ENCODE measurements at regions not wholly inside any gene's neighbourhood (a gene's known extent, or its start where the extent isn't known, plus 50 kb on each side); places are given as distances from the start of the nearest gene placed in this dataset.
"Not testable (repeated sequence)": the region's sequence is repeated elsewhere in the genome, so short reads cannot be mapped to it uniquely, and the experiment has no call there.

DNA sequence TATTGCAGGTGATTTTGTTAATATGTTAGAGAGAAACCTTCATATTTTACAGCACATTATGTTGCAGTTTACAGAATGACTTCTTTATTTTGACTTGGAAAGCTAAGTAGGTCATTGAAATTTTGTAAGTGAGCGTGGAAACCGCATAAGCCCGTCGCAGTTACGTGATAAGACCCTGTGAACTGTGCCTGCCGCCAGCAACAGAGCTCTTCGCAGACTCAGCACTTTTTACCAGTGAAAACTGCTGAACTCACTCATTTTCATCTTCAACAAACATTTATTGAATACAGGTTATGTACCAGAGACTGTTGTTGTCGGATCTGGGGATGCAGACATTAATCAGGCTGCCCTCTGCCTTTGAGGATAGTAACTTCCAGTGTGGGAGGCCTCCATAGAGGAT is 355.7 kb downstream of the HS3ST1 start:
- in situ Hi-C loops (cut with MboI; ENCODE audit: low sequenced_read_pairs, unreplicated experiment), result no loop called here
- no peak for DNase-seq (ENCODE audit: low spot score)
- TF ChIP-seq, protein P1, sequence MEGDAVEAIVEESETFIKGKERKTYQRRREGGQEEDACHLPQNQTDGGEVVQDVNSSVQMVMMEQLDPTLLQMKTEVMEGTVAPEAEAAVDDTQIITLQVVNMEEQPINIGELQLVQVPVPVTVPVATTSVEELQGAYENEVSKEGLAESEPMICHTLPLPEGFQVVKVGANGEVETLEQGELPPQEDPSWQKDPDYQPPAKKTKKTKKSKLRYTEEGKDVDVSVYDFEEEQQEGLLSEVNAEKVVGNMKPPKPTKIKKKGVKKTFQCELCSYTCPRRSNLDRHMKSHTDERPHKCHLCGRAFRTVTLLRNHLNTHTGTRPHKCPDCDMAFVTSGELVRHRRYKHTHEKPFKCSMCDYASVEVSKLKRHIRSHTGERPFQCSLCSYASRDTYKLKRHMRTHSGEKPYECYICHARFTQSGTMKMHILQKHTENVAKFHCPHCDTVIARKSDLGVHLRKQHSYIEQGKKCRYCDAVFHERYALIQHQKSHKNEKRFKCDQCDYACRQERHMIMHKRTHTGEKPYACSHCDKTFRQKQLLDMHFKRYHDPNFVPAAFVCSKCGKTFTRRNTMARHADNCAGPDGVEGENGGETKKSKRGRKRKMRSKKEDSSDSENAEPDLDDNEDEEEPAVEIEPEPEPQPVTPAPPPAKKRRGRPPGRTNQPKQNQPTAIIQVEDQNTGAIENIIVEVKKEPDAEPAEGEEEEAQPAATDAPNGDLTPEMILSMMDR (IDR thresholded peaks at IDR 0.05; ENCODE audit: borderline replicate concordance, control extremely low read depth, extremely low read depth, insufficient read depth, missing control alignments), result no peak

- TF ChIP-seq, protein P1 (IDR thresholded peaks at IDR 0.05; ENCODE audit: borderline replicate concordance, control extremely low read depth, extremely low read depth, insufficient read depth, missing control alignments), result no peak
- in situ Hi-C loops (cut with MboI; ENCODE audit: low sequenced_read_pairs, unreplicated experiment), result no loop called here
- DNase-seq (ENCODE audit: low spot score), result no peak
Measured at GRCh38 chr4:11072463-11072862, 356.2 kb downstream of the HS3ST1 start.

DNA sequence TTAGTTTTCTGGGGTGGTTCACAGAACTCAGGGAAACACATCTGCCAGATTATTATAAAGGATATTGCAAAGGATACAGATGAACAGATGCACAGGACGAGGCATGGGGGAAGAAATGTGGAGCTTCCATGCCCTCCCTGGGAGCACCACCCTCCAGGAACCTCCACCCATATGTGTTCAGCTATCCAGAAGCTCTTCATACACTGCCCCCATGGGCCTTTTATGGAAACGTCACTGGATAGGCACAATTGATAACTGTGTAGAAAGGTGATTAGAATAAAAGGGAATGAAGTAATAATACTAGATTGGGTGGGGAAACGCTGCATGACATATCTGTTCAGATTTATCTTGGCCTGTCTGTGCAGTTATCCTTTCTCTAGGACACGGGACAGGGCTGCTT is 357.9 kb downstream of the HS3ST1 start:
- DNase-seq (ENCODE audit: low spot score), result no peak
- in situ Hi-C loops (cut with MboI; ENCODE audit: low sequenced_read_pairs, unreplicated experiment), result no loop called here
- TF ChIP-seq, protein P1 (IDR thresholded peaks at IDR 0.05; ENCODE audit: borderline replicate concordance, control extremely low read depth, extremely low read depth, insufficient read depth, missing control alignments), result no peak

- TF ChIP-seq, protein P1 (IDR thresholded peaks at IDR 0.05; ENCODE audit: borderline replicate concordance, control extremely low read depth, extremely low read depth, insufficient read depth, missing control alignments), result no peak
- in situ Hi-C loops (cut with MboI; ENCODE audit: low sequenced_read_pairs, unreplicated experiment), result no loop called here
- DNase-seq (ENCODE audit: low spot score), result no peak
Measured at GRCh38 chr4:11069581-11070211, 359.0 kb downstream of the HS3ST1 start.

DNA sequence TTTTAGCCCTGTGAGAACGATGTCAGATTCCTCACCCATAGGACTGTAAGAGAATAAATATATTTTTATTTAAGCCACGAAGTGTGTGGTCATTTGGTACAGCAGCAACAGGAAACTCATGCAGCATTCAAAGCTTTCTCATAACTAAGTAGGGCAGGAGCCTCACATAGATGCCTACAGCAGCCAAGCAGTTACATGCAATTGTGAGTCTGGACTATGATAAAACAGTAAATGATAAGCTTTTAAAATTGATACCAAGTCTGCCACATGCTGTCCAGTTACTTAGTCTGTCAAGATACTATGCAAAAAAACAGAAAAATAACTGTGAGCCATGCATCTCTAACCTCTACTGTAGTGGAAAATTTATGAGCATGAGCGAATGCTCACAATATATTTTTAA is 359.6 kb downstream of the HS3ST1 start:
- DNase-seq (ENCODE audit: low spot score), result no peak
- in situ Hi-C loops (cut with MboI; ENCODE audit: low sequenced_read_pairs, unreplicated experiment), result no loop called here
- TF ChIP-seq, protein P1 (IDR thresholded peaks at IDR 0.05; ENCODE audit: borderline replicate concordance, control extremely low read depth, extremely low read depth, insufficient read depth, missing control alignments), result no peak

DNA sequence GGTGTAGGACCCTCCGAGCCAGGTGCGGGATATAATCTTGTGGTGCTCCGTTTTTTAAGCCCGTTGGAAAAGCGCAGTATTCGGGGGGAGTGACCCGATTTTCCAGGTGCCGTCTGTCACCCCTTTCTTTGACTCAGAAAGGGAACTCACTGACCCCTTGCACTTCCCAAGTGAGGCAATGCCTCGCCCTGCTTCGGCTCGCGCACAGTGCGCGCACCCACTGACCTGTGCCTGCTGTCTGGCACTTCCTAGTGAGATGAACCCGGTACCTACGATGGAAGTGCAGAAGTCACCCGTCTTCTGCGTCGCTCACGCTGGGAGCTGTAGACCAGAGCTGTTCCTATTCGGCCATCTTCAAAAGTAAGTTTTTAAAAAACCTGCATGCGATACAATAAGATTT is 362.1 kb downstream of the HS3ST1 start:
- not testable (repeated sequence) for DNase-seq (ENCODE audit: low spot score)

DNA sequence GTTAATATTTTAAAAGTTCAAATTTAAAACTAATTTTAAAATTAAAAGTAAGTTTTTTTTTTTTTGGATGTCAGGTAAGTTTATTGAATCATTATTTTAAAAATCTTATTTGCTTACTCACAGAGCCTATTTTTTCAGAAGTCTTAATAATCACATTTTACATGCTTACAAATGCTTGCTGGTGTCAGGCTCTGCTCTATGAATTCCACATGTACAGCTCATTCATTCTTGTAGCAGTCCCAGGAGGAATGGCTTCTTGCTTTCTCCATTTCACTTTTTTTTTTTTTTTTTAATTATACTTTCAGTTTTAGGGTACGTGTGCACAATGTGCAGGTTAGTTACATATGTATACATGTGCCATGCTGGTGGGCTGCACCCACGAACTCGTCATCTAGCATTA is 368.1 kb downstream of the HS3ST1 start:
- DNase-seq (ENCODE audit: low spot score); in situ Hi-C loops (cut with MboI; ENCODE audit: low sequenced_read_pairs, unreplicated experiment): not testable (repeated sequence)

More for the DNA sequence above, 362.1 kb downstream of the HS3ST1 start:
- in situ Hi-C loops (cut with MboI; ENCODE audit: low sequenced_read_pairs, unreplicated experiment), result not testable (repeated sequence)

DNA sequence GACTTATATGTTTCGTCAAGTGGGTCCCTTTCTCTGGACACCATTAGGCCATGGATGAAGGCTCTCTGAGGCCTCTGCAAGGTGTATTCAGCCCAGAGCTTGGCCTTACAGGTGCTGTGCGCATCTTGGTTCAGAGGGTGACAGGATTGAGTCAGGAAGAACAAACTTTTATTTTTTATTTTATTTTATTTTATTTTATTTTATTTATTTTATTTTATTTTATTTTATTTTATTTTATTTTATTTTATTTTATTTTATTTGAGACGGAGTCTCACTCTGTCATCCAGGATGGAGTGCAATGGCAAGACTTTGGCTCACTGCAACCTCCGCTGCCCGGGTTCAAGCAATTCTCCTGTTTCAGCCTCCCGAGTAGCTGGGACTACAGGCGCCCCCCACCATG is 370.4 kb upstream of the CLNK start:
- in situ Hi-C loops (cut with MboI; ENCODE audit: low sequenced_read_pairs, unreplicated experiment); DNase-seq (ENCODE audit: low spot score): not testable (repeated sequence)
